GM19238 (cell line): ENCODE measurements at regions not wholly inside any gene's neighbourhood (a gene's known extent, or its start where the extent isn't known, plus 50 kb on each side); places are given as distances from the start of the nearest gene placed in this dataset.

Source experiments
- DNase-seq: peaks from one replicate; pipeline ENCODE4 v3.0.0; 2011; ENCODE audit warnings: low spot score; ENCODE audit not compliant: insufficient read length

- no peak for DNase-seq
Measured at GRCh38 chr15:69653846-69654245, 201.2 kb downstream of the RPLP1 start.

GRCh38 chr15:69656271-69657030 lies 203.8 kb downstream of the RPLP1 start:
- DNase-seq = no peak

- no peak for DNase-seq
Measured at GRCh38 chr15:69657626-69658025, 205.0 kb downstream of the RPLP1 start.

GRCh38 chr15:69658411-69658945 lies 205.9 kb downstream of the RPLP1 start:
- no peak for DNase-seq

GRCh38 chr15:69659454-69660050 lies 206.9 kb downstream of the RPLP1 start:
- no peak for DNase-seq

DNA sequence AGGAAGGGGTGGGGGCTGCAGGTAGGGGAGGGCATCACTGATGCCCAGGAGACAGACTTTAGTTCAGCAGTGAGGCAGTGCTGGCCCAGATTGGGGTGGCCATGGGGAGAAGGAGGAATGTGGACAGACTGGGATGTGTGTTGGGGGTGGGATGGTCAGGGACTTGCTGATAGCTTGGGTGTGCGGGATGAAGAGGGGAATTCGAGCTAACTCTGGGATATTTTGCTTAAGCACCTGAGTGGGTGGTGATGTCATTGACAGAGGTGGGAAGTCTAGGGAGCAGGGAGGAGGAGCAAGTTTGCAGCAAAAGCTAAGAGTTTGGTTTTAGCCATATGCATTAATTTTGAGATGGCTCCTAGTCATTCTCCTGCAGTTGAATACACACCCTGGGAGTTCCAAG lies 207.5 kb downstream of the RPLP1 start:
- DNase-seq = no peak

DNA sequence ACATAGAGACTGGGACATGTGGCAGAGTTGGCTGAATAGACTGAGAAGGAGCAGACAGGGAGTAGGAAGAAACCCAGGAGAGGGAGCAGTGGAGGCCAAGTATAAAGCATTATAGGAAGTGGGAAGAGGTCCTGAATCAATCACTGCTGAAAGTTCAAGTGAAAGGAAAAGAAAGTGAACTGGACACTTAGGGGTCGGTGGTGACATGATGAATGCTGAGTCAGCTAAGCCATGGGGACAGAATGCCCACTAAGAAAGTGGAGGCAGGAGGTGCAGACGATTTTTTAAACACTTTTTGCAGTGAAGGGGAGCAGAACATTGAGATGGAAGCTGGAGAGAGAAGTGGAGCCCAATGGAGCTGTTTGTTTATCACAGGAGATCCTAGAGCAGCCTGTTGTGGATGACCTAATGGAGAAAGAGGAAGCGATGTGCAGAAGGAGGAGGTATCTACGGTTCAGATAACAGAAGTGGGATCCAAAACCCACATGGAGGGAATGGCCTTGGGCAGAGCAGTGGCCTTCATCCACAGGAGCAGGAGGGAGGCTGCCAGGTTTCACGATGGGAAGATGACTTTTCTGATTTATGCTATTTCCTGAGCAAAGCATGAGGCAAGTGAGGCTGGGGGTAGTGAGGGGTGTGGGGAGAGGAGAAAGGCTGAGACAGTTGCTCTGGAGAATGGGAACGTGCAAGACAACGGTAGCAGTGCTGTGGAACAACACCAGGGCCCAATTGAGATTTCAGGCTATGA lies 208.2 kb downstream of the RPLP1 start:
- DNase-seq = no peak

DNA sequence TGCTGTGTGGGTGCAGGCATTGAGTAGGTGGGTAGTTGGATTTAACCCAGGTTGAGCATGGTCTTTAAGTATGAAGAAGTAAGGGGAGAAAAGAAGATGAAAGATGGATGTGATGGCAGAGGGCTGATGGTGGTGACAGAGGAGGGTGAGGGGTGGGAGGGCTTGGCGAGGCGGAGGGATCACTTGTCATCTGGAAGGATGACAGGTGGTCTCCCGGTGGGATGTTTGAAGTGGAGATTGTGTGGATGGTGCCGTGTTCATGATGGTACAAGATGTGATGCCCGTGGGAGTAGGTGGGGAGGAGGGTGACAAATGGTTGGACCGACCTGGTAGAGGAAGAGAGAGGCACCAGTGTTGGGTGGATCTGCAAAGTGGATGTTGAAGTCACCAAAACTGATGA lies 208.8 kb downstream of the RPLP1 start:
- no peak for DNase-seq

DNA sequence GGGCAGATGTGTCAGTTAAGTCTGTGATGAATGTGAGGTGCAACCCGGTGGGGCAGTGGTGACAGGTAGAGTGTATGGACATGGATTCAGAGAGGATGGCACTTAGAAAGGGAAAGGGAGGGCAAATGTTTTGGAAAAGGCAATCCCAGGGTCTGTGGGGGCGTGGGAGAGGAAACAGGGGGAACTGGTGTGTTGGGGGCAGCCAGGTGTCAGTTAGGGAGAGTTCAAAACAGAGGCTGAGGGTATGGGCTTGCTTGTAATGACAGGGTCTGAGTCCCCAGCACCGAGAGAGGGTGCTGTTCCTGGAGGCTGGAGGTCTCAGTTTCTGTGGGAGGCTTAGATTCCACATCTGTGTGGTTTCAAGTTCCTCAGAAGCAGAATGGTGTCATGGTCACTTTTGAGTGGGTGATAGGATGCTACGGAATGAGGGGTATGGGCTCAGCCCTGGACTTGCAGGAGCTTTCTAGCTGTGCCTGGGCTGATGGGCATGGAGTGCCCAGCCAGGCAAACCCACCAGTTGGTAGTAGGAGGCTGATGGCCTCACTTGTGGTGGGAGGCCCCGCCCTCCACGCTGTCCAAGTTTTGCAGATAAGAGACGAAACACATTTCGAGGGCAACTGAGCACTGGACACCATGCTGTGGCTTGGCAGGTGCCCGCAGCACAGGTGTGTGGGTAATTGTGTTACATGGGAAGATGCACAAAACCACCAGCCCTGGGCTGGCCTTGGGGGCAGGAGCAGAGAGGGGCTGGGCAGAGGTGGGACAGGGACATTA lies 209.4 kb downstream of the RPLP1 start:
- no peak for DNase-seq

DNA sequence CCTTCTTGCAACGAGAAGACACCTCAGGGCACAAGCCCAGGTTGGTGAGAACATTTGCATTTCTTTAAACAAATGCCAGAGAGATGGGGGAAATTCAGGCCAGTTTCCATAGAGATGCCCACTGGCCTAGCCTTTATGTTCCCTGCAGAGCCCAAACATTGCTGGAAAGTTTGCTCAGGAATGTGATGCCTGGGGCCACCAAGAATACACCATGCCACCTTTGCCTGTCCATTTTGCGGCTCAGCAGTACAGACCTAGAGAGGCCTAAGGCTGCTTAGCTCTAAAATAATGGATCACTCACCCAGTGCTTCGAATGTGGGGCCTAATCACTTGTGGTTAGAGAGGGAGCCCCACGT lies 210.0 kb downstream of the RPLP1 start:
- DNase-seq = no peak

DNA sequence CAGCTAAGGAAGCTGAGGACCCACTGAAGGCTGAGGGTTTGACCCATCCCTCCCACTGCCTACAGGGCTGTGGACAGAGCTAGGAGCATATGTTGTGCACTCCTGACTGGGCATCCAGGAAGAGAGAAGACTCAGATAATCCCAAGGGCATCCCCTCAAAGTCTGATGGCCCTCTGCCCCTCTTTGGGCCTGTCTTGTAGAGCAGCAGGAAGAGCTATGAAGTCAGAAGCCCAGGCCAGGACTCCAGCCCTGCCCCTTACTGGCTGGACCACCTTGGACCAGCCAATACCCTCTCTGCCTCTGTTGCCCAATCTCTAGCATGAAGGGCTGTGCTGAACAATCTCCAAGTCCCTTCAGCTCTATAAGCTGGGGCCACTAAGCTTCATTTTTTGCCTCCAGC lies 210.8 kb downstream of the RPLP1 start:
- no peak for DNase-seq

- no peak for DNase-seq
Measured at GRCh38 chr15:69663982-69664381, 211.4 kb downstream of the RPLP1 start.

DNA sequence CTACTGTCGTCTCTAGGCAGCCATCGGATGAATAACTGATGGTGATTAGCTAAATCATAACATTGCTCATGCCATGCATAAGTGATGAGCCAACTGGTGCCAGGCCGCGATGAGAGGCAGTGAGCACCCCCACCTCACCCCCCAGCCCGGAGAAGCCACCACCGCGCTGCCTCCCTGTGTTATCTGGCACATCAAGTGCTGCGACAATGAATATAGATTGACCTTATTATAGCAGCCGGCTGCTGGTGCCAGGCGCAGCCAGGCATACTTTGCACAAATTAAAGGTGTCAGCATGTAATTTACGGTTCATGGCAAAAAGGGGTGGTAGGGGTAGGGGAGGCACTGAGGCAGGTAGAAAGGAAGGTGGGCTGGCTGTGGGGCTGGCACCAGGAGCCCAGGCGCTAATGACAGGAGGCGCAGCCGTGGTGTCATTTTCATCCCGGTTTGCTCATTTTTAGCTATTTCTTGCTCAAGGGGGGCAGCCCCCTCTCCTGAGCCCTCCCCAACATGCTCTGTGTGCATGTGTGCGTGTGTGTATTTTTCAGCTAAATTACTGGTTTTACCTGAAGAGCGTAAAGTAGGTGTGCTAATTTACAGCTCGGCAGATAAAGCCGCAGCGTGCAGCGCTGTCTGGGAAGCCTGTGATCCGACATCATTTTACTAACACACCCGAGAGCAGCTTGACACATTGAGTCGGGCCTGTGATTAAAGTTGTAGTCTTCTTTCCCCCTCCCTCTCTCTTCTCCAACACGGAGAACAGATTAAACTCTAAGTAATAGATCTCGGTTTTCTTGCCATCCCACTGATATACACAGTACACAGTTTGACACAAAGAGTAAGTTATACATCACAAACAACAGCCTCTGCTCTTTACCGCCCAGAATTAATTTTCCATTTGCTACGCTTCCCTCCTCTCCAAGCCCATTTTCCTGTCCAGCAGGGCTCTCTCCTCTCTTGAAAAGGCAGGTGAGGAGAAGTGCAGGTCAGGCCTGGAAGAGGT lies 212.3 kb downstream of the RPLP1 start:
- no peak for DNase-seq

- DNase-seq = no peak
Measured at GRCh38 chr15:69665641-69666111, 213.1 kb downstream of the RPLP1 start.

DNA sequence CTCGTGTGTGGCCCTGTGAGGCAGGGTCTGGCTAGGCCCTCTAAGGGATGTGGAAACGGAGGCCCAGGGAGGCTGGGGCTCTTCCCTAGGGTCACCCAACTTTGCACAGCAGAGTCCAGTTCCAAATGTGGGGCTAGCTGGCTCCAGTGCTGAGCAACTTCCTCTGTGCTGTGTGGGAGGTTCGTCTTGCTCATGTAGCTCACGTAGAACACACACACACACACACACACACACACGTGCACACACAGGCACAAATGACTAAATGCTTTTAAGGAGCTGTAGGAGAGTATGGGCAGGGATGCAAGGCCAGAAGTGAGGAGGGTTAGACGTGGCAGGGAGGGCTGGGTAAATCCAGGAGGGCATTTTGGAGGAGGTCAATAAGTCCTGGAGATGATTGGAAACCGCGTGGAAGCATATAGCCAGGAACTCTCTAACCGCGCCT lies 213.8 kb downstream of the RPLP1 start:
- no peak for DNase-seq

- DNase-seq = peak; percentile 64
Measured at GRCh38 chr15:69666921-69667811, 214.5 kb downstream of the RPLP1 start.

- DNase-seq = no peak
Measured at GRCh38 chr15:69668039-69668705, 215.6 kb downstream of the RPLP1 start.

GRCh38 chr15:69668963-69669362 lies 216.3 kb downstream of the RPLP1 start:
- DNase-seq = peak; percentile 42

- DNase-seq = no peak
Measured at GRCh38 chr15:69669446-69669845, 216.8 kb downstream of the RPLP1 start.
